ENCODE measurements at regions not wholly inside any gene's neighbourhood (a gene's known extent, or its start where the extent isn't known, plus 50 kb on each side); places are given as distances from the start of the nearest gene placed in this dataset.
A peak's percentile ranks its signal among the peaks of the same experiment; 100 is the strongest.
"Not testable (repeated sequence)": the region's sequence is repeated elsewhere in the genome, so short reads cannot be mapped to it uniquely, and the experiment has no call there.

GRCh38 chrX:115888041-115888440, 282.5 kb upstream of the AGTR2 start (continued):
- TF ChIP-seq, protein P1, sequence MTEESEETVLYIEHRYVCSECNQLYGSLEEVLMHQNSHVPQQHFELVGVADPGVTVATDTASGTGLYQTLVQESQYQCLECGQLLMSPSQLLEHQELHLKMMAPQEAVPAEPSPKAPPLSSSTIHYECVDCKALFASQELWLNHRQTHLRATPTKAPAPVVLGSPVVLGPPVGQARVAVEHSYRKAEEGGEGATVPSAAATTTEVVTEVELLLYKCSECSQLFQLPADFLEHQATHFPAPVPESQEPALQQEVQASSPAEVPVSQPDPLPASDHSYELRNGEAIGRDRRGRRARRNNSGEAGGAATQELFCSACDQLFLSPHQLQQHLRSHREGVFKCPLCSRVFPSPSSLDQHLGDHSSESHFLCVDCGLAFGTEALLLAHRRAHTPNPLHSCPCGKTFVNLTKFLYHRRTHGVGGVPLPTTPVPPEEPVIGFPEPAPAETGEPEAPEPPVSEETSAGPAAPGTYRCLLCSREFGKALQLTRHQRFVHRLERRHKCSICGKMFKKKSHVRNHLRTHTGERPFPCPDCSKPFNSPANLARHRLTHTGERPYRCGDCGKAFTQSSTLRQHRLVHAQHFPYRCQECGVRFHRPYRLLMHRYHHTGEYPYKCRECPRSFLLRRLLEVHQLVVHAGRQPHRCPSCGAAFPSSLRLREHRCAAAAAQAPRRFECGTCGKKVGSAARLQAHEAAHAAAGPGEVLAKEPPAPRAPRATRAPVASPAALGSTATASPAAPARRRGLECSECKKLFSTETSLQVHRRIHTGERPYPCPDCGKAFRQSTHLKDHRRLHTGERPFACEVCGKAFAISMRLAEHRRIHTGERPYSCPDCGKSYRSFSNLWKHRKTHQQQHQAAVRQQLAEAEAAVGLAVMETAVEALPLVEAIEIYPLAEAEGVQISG (CRISPR knock-in tag; IDR thresholded peaks at IDR 0.05), result peak; percentile 70
- TF ChIP-seq, protein P2, sequence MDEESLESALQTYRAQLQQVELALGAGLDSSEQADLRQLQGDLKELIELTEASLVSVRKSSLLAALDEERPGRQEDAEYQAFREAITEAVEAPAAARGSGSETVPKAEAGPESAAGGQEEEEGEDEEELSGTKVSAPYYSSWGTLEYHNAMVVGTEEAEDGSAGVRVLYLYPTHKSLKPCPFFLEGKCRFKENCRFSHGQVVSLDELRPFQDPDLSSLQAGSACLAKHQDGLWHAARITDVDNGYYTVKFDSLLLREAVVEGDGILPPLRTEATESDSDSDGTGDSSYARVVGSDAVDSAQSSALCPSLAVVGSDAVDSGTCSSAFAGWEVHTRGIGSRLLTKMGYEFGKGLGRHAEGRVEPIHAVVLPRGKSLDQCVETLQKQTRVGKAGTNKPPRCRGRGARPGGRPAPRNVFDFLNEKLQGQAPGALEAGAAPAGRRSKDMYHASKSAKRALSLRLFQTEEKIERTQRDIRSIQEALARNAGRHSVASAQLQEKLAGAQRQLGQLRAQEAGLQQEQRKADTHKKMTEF (CRISPR knock-in tag; IDR thresholded peaks at IDR 0.05), result peak; percentile 67; the same call in 1 of the 2 replicates
- TF ChIP-seq HIVEP1 (CRISPR knock-in tag; IDR thresholded peaks at IDR 0.05) (peak; percentile 91), PAX8 (CRISPR knock-in tag; IDR thresholded peaks at IDR 0.05; ENCODE audit: borderline replicate concordance) (0 out of 2 replicates have a peak, but pooled peaks have one; percentile 45), MTA1 (CRISPR knock-in tag; IDR thresholded peaks at IDR 0.05; ENCODE audit: borderline replicate concordance) (peak; percentile 90; the same call in 1 of the 2 replicates), MED13 (CRISPR knock-in tag; IDR thresholded peaks at IDR 0.05) (0 out of 2 replicates have a peak, but pooled peaks have one; percentile 35), FOSL2 (CRISPR knock-in tag; IDR thresholded peaks at IDR 0.05) (peak; percentile 41; the same call in 1 of the 2 replicates), SMAD9 (CRISPR knock-in tag; IDR thresholded peaks at IDR 0.05) (peak; percentile 28; the same call in 1 of the 2 replicates), ZNF263 (CRISPR knock-in tag; IDR thresholded peaks at IDR 0.05) (peak; percentile 92), ZSCAN25 (CRISPR knock-in tag; IDR thresholded peaks at IDR 0.05) (0 out of 2 replicates have a peak, but pooled peaks have one; percentile 50), KMT2B (CRISPR knock-in tag; IDR thresholded peaks at IDR 0.05) (peak; percentile 79; the same call in 1 of the 2 replicates), SP1 (CRISPR knock-in tag; IDR thresholded peaks at IDR 0.05) (peak; percentile 31; the same call in 1 of the 2 replicates), ZNF678 (CRISPR knock-in tag; IDR thresholded peaks at IDR 0.05) (peak; percentile 55; the same call in 1 of the 2 replicates), ZNF333 (CRISPR knock-in tag; IDR thresholded peaks at IDR 0.05; ENCODE audit: borderline replicate concordance) (peak; percentile 74; the same call in 1 of the 2 replicates), ELF3 (CRISPR knock-in tag; IDR thresholded peaks at IDR 0.05) (0 out of 2 replicates have a peak, but pooled peaks have one; percentile 24), ZNF83 (CRISPR knock-in tag; IDR thresholded peaks at IDR 0.05; ENCODE audit: borderline replicate concordance) (peak; percentile 88; the same call in 1 of the 2 replicates), ZBTB33 (CRISPR knock-in tag; IDR thresholded peaks at IDR 0.05) (peak; percentile 82), ZBTB20 (CRISPR knock-in tag; IDR thresholded peaks at IDR 0.05; ENCODE audit: borderline replicate concordance, low read depth) (peak; percentile 61; the same call in 1 of the 2 replicates)
- TF ChIP-seq, protein P3, sequence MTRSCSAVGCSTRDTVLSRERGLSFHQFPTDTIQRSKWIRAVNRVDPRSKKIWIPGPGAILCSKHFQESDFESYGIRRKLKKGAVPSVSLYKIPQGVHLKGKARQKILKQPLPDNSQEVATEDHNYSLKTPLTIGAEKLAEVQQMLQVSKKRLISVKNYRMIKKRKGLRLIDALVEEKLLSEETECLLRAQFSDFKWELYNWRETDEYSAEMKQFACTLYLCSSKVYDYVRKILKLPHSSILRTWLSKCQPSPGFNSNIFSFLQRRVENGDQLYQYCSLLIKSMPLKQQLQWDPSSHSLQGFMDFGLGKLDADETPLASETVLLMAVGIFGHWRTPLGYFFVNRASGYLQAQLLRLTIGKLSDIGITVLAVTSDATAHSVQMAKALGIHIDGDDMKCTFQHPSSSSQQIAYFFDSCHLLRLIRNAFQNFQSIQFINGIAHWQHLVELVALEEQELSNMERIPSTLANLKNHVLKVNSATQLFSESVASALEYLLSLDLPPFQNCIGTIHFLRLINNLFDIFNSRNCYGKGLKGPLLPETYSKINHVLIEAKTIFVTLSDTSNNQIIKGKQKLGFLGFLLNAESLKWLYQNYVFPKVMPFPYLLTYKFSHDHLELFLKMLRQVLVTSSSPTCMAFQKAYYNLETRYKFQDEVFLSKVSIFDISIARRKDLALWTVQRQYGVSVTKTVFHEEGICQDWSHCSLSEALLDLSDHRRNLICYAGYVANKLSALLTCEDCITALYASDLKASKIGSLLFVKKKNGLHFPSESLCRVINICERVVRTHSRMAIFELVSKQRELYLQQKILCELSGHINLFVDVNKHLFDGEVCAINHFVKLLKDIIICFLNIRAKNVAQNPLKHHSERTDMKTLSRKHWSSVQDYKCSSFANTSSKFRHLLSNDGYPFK (CRISPR knock-in tag; IDR thresholded peaks at IDR 0.05; ENCODE audit: borderline replicate concordance), result peak; percentile 66; the same call in 1 of the 2 replicates
- not testable (repeated sequence) for TF ChIP-seq SP1 (IDR thresholded peaks at IDR 0.05)
- TF ChIP-seq, protein P4, sequence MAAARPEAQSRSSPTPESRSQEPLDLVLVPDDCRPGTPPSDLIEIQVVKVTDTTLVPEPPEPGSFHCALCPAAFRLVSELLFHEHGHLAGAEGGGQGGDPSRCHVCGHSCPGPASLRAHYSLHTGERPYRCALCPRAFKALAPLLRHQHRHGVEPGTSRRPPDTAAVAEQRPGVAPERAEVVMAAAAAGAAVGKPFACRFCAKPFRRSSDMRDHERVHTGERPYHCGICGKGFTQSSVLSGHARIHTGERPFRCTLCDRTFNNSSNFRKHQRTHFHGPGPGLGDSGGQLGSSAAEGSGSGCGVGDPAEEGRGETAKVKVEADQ (CRISPR knock-in tag; IDR thresholded peaks at IDR 0.05; ENCODE audit: borderline replicate concordance), result peak; percentile 91
